DND-41 (cell line): ENCODE measurements at regions not wholly inside any gene's neighbourhood (a gene's known extent, or its start where the extent isn't known, plus 50 kb on each side); places are given as distances from the start of the nearest gene placed in this dataset.
"Not testable (repeated sequence)": the region's sequence is repeated elsewhere in the genome, so short reads cannot be mapped to it uniquely, and the experiment has no call there.

Experiments
- ATAC-seq: fragments of 200-7000 bp; cut with Tn5 transposase; 3 replicates; pipeline ENCODE4 v1.9.1; 2021; ENCODE audit warnings: low read depth; ENCODE audit not compliant: insufficient read depth
- DNase-seq: peaks from one replicate; pipeline ENCODE4 v3.0.0-alpha.2; 2020
- H2AFZ ChIP-seq: 2 replicates; pipeline ENCODE4 v1.6.0; 2012; ENCODE audit warnings: low read depth, low read length
- H3K27ac ChIP-seq: 2 replicates; pipeline ENCODE4 v1.5.1; 2012; ENCODE audit warnings: low read length, inconsistent platforms
- H3K27me3 ChIP-seq: fragments of 200-600 bp; sonication (generic); 2 replicates; pipeline ENCODE4 v1.6.0; 2012; ENCODE audit warnings: low read length, mild to moderate bottlenecking, inconsistent platforms; ENCODE audit not compliant: insufficient read depth, poor library complexity
- H3K36me3 ChIP-seq: 2 replicates; pipeline ENCODE4 v1.5.1; 2012; ENCODE audit warnings: low read length, inconsistent platforms; ENCODE audit not compliant: insufficient read depth
- H3K4me1 ChIP-seq: 2 replicates; pipeline ENCODE4 v1.5.1; 2012; ENCODE audit warnings: mild to moderate bottlenecking, low read length; ENCODE audit not compliant: insufficient read depth
- H3K4me2 ChIP-seq: 2 replicates; pipeline ENCODE4 v1.6.0; 2012; ENCODE audit warnings: mild to moderate bottlenecking, moderate library complexity, low read length, inconsistent platforms; ENCODE audit not compliant: insufficient read depth
- H3K4me3 ChIP-seq, 2 experiments: fragments of 200-600 bp in 1 of 2; shearing (Covaris generic) in 1 of 2; 2 replicates each; pipeline ENCODE4 v1.5.1; 2012 to 2016; ENCODE audit warnings: inconsistent platforms in 2 of 2, low read length in 2 of 2, mild to moderate bottlenecking in 2 of 2, low read depth in 1 of 2, moderate library complexity in 1 of 2
- H3K79me2 ChIP-seq: 2 replicates; pipeline ENCODE4 v1.6.0; 2012; ENCODE audit warnings: low read length, inconsistent platforms; ENCODE audit not compliant: insufficient read depth
- H3K9ac ChIP-seq: 2 replicates; pipeline ENCODE4 v1.6.0; 2012; ENCODE audit warnings: low read depth, mild to moderate bottlenecking, inconsistent platforms, low read length, moderate library complexity
- H3K9me3 ChIP-seq: 2 replicates; pipeline ENCODE4 v1.5.1; 2012; ENCODE audit warnings: low read length, moderate library complexity, mild to moderate bottlenecking, inconsistent platforms; ENCODE audit not compliant: insufficient read depth, severe bottlenecking
- H4K20me1 ChIP-seq: 2 replicates; pipeline ENCODE4 v1.6.0; 2012; ENCODE audit warnings: low read length; ENCODE audit not compliant: insufficient read depth
- CTCF ChIP-seq: IDR thresholded peaks from 2 replicates; pipeline ENCODE4 v1.5.1; 2012; ENCODE audit warnings: borderline replicate concordance, low read length, moderate library complexity, mild to moderate bottlenecking; ENCODE audit not compliant: poor library complexity, severe bottlenecking; ENCODE audit errors: extremely low read depth
- EZH2 ChIP-seq: IDR thresholded peaks from 3 replicates; pipeline ENCODE4 v1.6.1; 2012; ENCODE audit warnings: borderline replicate concordance, low read depth, mild to moderate bottlenecking, moderate library complexity, low read length, inconsistent platforms; ENCODE audit not compliant: severe bottlenecking

- Histone ChIP-seq H3K27me3 (no peaks in the 10 kb centered on the region), H3K36me3 (no peaks in the 10 kb centered on the region), H3K4me3 (peak overlapping the region in 1 of 2 experiments; percentile 16; a peak in 2 of 4 replicates), H3K4me1 (peaks cover 52% of the 10 kb centered on the region), H4K20me1 (no peaks in the 10 kb centered on the region), H3K9me3 (no peaks in the 10 kb centered on the region), H3K4me2 (peak overlapping the region; percentile 56), H2AFZ (peak overlapping the region; percentile 47), H3K27ac (peak overlapping the region; percentile 91), H3K79me2 (no peaks in the 10 kb centered on the region), H3K9ac (peak overlapping the region; percentile 52)
- ATAC-seq (peak; percentile 79), DNase-seq (peak; percentile 80)
- TF ChIP-seq CTCF: peak; percentile 58
- TF ChIP-seq EZH2: no peak
These were observed 127.8 kb downstream of the HS3ST3B1 start for GRCh38 chr17:14428648-14429029.

GRCh38 chr17:14427900-14428647 is 127.2 kb downstream of the HS3ST3B1 start:
- peaks cover 52% of the 10 kb centered on the region for H3K4me1 ChIP-seq
- ATAC-seq: peak; percentile 96
- H3K36me3 ChIP-seq: no peaks in the 10 kb centered on the region
- no peaks in the 10 kb centered on the region for H3K9me3 ChIP-seq
- H4K20me1 ChIP-seq: no peaks in the 10 kb centered on the region
- H2AFZ ChIP-seq: peak overlapping the region; percentile 59
- TF ChIP-seq CTCF (no peak), EZH2 (no peak)
- H3K27ac ChIP-seq: peak overlapping the region; percentile 91
- peak overlapping the region; percentile 52 for H3K9ac ChIP-seq
- no peaks in the 10 kb centered on the region for H3K79me2 ChIP-seq
- peak; percentile 89 for DNase-seq
- no peaks in the 10 kb centered on the region for H3K27me3 ChIP-seq
- peak overlapping the region in 1 of 2 experiments; percentile 31; a peak in 2 of 4 replicates for H3K4me3 ChIP-seq
- peak overlapping the region; percentile 56 for H3K4me2 ChIP-seq

GRCh38 chr17:14423156-14423555 is 122.3 kb downstream of the HS3ST3B1 start:
- H3K9me3 ChIP-seq, H3K36me3 ChIP-seq, H4K20me1 ChIP-seq, H2AFZ ChIP-seq, H3K79me2 ChIP-seq, H3K4me2 ChIP-seq, ATAC-seq, H3K9ac ChIP-seq, H3K27ac ChIP-seq, H3K27me3 ChIP-seq, H3K4me3 ChIP-seq, DNase-seq: not testable (repeated sequence)
- peaks cover 26% of the 10 kb centered on the region for H3K4me1 ChIP-seq

- Histone ChIP-seq H3K9me3 (peaks cover 6% of the 10 kb centered on the region), H4K20me1 (no peaks in the 10 kb centered on the region), H3K36me3 (no peaks in the 10 kb centered on the region), H3K27ac (no peak overlapping the region), H3K4me2 (no peak overlapping the region), H3K79me2 (no peaks in the 10 kb centered on the region), H3K27me3 (no peaks in the 10 kb centered on the region), H3K9ac (no peak overlapping the region), H3K4me1 (no peaks in the 10 kb centered on the region), H3K4me3 (no peak overlapping the region), H2AFZ (no peak overlapping the region)
- TF ChIP-seq CTCF (no peak), EZH2 (no peak)
- DNase-seq (no peak), ATAC-seq (no peak)
These were observed 116.5 kb downstream of the HS3ST3B1 start for GRCh38 chr17:14417336-14417735.
